SK-N-SH treated with all-trans-retinoic acid at 6 μM for 48 hours (cell line): ENCODE measurements at regions not wholly inside any gene's neighbourhood (a gene's known extent, or its start where the extent isn't known, plus 50 kb on each side); places are given as distances from the start of the nearest gene placed in this dataset.

Source experiments
- ATAC-seq: fragments of 200-7000 bp; cut with Tn5 transposase; 3 replicates; pipeline ENCODE4 v1.9.1; 2020; ENCODE audit warnings: mild to moderate bottlenecking, moderate library complexity
- ARNTL ChIP-seq: fragments of 450-650 bp; formaldehyde crosslinking; IDR thresholded peaks from 2 replicates; pipeline ENCODE4 v1.5.0; 2020; ENCODE audit warnings: low read depth, mild to moderate bottlenecking, moderate library complexity, borderline replicate concordance
- BACH2 ChIP-seq: fragments of 250-450 bp; sonication (Bioruptor Pico); IDR thresholded peaks from 2 replicates; pipeline ENCODE4 v1.9.0; 2021; ENCODE audit warnings: mild to moderate bottlenecking, borderline replicate concordance
- CREB5 ChIP-seq: fragments of 250-450 bp; sonication (Bioruptor Pico); IDR thresholded peaks from 2 replicates; pipeline ENCODE4 v1.5.1; 2020; ENCODE audit warnings: low read depth, mild to moderate bottlenecking, moderate library complexity
- CSDC2 ChIP-seq: fragments of 250-450 bp; sonication (Bioruptor Pico); IDR thresholded peaks from 2 replicates; pipeline ENCODE4 v1.5.0; 2020; ENCODE audit warnings: mild to moderate bottlenecking, moderate library complexity
- CSRNP3 ChIP-seq: fragments of 250-450 bp; sonication (Bioruptor Pico); IDR thresholded peaks from 2 replicates; pipeline ENCODE4 v1.5.1; 2021; ENCODE audit warnings: mild to moderate bottlenecking, moderate library complexity
- ESRRG ChIP-seq: fragments of 250-450 bp; sonication (Bioruptor Pico); IDR thresholded peaks from 2 replicates; pipeline ENCODE4 v1.6.1; 2021; ENCODE audit warnings: mild to moderate bottlenecking
- GLIS3 ChIP-seq: fragments of 250-450 bp; sonication (Bioruptor Pico); IDR thresholded peaks from 2 replicates; pipeline ENCODE4 v1.5.0; 2020; ENCODE audit warnings: mild to moderate bottlenecking, moderate library complexity
- ISL1 ChIP-seq: fragments of 250-450 bp; sonication (Bioruptor Pico); IDR thresholded peaks from 2 replicates; pipeline ENCODE4 v2.1.2; 2022; ENCODE audit warnings: mild to moderate bottlenecking, moderate library complexity
- OSR1 ChIP-seq: fragments of 250-450 bp; sonication (Bioruptor Pico); IDR thresholded peaks from 2 replicates; pipeline ENCODE4 v1.8.0; 2022; ENCODE audit warnings: moderate library complexity, mild to moderate bottlenecking, inconsistent platforms
- PATZ1 ChIP-seq: fragments of 250-450 bp; sonication (Bioruptor Pico); IDR thresholded peaks from 2 replicates; pipeline ENCODE4 v1.8.0; 2020; ENCODE audit warnings: mild to moderate bottlenecking, moderate library complexity, borderline replicate concordance
- POU6F1 ChIP-seq: fragments of 250-450 bp; sonication (Bioruptor Pico); IDR thresholded peaks from 2 replicates; pipeline ENCODE4 v1.8.0; 2021; ENCODE audit warnings: low read depth, mild to moderate bottlenecking, moderate library complexity, borderline replicate concordance
- PPARA ChIP-seq: fragments of 250-450 bp; sonication (Bioruptor Pico); IDR thresholded peaks from 2 replicates; pipeline ENCODE4 v1.5.0; 2020; ENCODE audit warnings: mild to moderate bottlenecking, borderline replicate concordance
- RARB ChIP-seq: fragments of 250-450 bp; sonication (Bioruptor Pico); IDR thresholded peaks from 2 replicates; pipeline ENCODE4 v1.8.0; 2021; ENCODE audit warnings: mild to moderate bottlenecking, moderate library complexity
- SNAI2 ChIP-seq: fragments of 250-450 bp; sonication (Bioruptor Pico); IDR thresholded peaks from 2 replicates; pipeline ENCODE4 v1.5.0; 2020; ENCODE audit warnings: mild to moderate bottlenecking, moderate library complexity
- TCF4 ChIP-seq: fragments of 250-450 bp; sonication (Bioruptor Pico); IDR thresholded peaks from 2 replicates; pipeline ENCODE4 v1.8.0; 2021; ENCODE audit warnings: mild to moderate bottlenecking, moderate library complexity, borderline replicate concordance
- TOX ChIP-seq: fragments of 250-450 bp; sonication (Bioruptor Pico); IDR thresholded peaks from 2 replicates; pipeline ENCODE4 v1.8.0; 2021; ENCODE audit warnings: mild to moderate bottlenecking, moderate library complexity, borderline replicate concordance
- TSHZ2 ChIP-seq: fragments of 250-450 bp; sonication (Bioruptor Pico); IDR thresholded peaks from 2 replicates; pipeline ENCODE4 v1.5.0; 2020; ENCODE audit warnings: mild to moderate bottlenecking, moderate library complexity
- ZC3H10 ChIP-seq: fragments of 250-450 bp; sonication (Bioruptor Pico); IDR thresholded peaks from 2 replicates; pipeline ENCODE4 v1.5.1; 2021; ENCODE audit warnings: mild to moderate bottlenecking, moderate library complexity
- ZFP30 ChIP-seq: fragments of 450-650 bp; formaldehyde crosslinking; IDR thresholded peaks from 2 replicates; pipeline ENCODE4 v1.5.0; 2022; ENCODE audit warnings: mild to moderate bottlenecking, moderate library complexity
- ZNF565 ChIP-seq: fragments of 450-650 bp; formaldehyde crosslinking; conservative IDR thresholded peaks from 2 replicates; pipeline ENCODE4 v1.5.0; 2020; ENCODE audit warnings: low read depth, mild to moderate bottlenecking, moderate library complexity
- ZNF8 ChIP-seq: fragments of 450-650 bp; formaldehyde crosslinking; IDR thresholded peaks from 2 replicates; pipeline ENCODE4 v1.5.0; 2020; ENCODE audit warnings: mild to moderate bottlenecking, moderate library complexity

- no peak for ATAC-seq
These were observed 114.0 kb upstream of the POU1F1 start for GRCh38 chr3:87390353-87390752.

GRCh38 chr3:87375231-87375682 is 98.9 kb upstream of the POU1F1 start:
- TF ChIP-seq OSR1 (CRISPR knock-in tag): no peak
- TF ChIP-seq RARB: no peak
- no peak for TF ChIP-seq ESRRG
- no peak for TF ChIP-seq ISL1
- no peak for TF ChIP-seq ZNF565 (CRISPR knock-in tag)
- TF ChIP-seq TCF4 (CRISPR knock-in tag): no peak
- no peak for TF ChIP-seq ARNTL
- no peak for TF ChIP-seq ZNF8 (CRISPR knock-in tag)
- TF ChIP-seq CREB5: no peak
- no peak for TF ChIP-seq PPARA (CRISPR knock-in tag)
- TF ChIP-seq GLIS3 (CRISPR knock-in tag): no peak
- no peak for TF ChIP-seq ZFP30 (CRISPR knock-in tag)
- no peak for TF ChIP-seq TSHZ2 (CRISPR knock-in tag)
- no peak for TF ChIP-seq TOX
- TF ChIP-seq CSDC2 (CRISPR knock-in tag): no peak
- TF ChIP-seq BACH2 (CRISPR knock-in tag): no peak
- TF ChIP-seq SNAI2: no peak
- ATAC-seq: no peak

More at GRCh38 chr3:87390353-87390752, 114.0 kb upstream of the POU1F1 start:
- TF ChIP-seq PPARA (CRISPR knock-in tag): no peak
- TF ChIP-seq POU6F1 (CRISPR knock-in tag): no peak

GRCh38 chr3:87370007-87370406 is 93.6 kb upstream of the POU1F1 start:
- no peak for ATAC-seq
- TF ChIP-seq TOX (no peak), ESRRG (no peak), CSDC2 (CRISPR knock-in tag) (no peak), ZC3H10 (CRISPR knock-in tag) (no peak)

- ATAC-seq: no peak
- no peak for TF ChIP-seq CREB5
- TF ChIP-seq ESRRG: no peak
- no peak for TF ChIP-seq BACH2 (CRISPR knock-in tag)
- TF ChIP-seq GLIS3 (CRISPR knock-in tag): no peak
- no peak for TF ChIP-seq PPARA (CRISPR knock-in tag)
- no peak for TF ChIP-seq TCF4 (CRISPR knock-in tag)
- no peak for TF ChIP-seq PATZ1 (CRISPR knock-in tag)
- TF ChIP-seq CSRNP3 (CRISPR knock-in tag): no peak
- TF ChIP-seq, all 23 proteins: peak for 0
These were observed 91.4 kb upstream of the POU1F1 start for GRCh38 chr3:87367736-87368135.
